ENCODE measurements at regions not wholly inside any gene's neighbourhood (a gene's known extent, or its start where the extent isn't known, plus 50 kb on each side); places are given as distances from the start of the nearest gene placed in this dataset.

DNA sequence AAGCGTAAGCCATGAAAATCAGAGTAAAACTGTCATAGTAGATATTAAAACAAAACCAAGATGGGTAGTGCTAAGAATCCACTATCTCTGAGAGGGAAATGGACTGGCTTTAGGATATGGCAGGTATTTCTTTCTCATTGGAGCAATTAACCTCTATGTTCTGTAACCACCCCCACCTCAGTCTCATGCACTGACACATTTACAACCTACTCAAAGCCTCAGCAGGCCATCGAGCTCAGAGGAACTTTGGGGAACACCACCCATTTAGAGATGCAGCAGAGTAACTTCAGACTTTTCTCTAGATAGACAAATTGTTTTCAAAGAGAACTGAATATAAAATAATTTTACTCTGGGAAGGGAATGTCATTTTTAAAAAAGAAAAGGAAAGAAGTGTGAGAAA lies 615.8 kb upstream of the ZFHX3 start:
- Histone ChIP-seq H3K4me3 (no peak overlapping the region), H3K27me3 (peaks cover 4% of the 10 kb centered on the region), H3K4me1 (no peaks in the 10 kb centered on the region), H3K36me3 (no peaks in the 10 kb centered on the region), H3K9me3 (no peaks in the 10 kb centered on the region), H3K27ac (no peak overlapping the region)
- TF ChIP-seq POLR2AphosphoS5 (IDR thresholded peaks at IDR 0.05) (no peak), EP300 (IDR thresholded peaks at IDR 0.05) (no peak), POLR2A (IDR thresholded peaks at IDR 0.05) (no peak)
- TF ChIP-seq, protein P1, sequence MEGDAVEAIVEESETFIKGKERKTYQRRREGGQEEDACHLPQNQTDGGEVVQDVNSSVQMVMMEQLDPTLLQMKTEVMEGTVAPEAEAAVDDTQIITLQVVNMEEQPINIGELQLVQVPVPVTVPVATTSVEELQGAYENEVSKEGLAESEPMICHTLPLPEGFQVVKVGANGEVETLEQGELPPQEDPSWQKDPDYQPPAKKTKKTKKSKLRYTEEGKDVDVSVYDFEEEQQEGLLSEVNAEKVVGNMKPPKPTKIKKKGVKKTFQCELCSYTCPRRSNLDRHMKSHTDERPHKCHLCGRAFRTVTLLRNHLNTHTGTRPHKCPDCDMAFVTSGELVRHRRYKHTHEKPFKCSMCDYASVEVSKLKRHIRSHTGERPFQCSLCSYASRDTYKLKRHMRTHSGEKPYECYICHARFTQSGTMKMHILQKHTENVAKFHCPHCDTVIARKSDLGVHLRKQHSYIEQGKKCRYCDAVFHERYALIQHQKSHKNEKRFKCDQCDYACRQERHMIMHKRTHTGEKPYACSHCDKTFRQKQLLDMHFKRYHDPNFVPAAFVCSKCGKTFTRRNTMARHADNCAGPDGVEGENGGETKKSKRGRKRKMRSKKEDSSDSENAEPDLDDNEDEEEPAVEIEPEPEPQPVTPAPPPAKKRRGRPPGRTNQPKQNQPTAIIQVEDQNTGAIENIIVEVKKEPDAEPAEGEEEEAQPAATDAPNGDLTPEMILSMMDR (IDR thresholded peaks at IDR 0.05), result no peak
- 56% methylated on average over 2 of the region's 2 CpGs for WGBS
- no peak for DNase-seq (ENCODE audit: low spot score in 2 of 2)

DNA sequence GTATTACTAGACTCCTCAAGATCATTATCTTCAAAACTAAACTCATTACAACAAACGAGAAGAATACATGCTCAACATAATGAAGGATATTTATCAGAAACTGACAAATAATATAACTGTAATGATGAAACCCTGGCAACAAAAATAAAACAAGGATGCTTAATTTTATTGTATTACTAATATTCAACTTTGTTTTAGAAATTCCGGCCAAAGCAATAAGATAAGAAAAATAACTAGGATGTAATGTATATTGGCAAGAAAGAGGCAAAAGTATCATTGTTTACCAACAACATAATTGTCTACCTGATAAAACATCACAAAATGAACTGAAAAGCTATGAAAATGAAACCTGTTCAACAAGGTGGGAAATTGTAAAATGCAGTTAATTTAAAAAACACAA lies 588.3 kb upstream of the ZFHX3 start:
- Histone ChIP-seq H3K27me3 (no peaks in the 10 kb centered on the region), H3K4me1 (no peaks in the 10 kb centered on the region), H3K9me3 (peaks cover 8% of the 10 kb centered on the region), H3K4me3 (no peak overlapping the region), H3K36me3 (no peaks in the 10 kb centered on the region), H3K27ac (no peak overlapping the region)
- WGBS, result 89% methylated on average over 2 of the region's 2 CpGs
- TF ChIP-seq, protein P1 (IDR thresholded peaks at IDR 0.05), result no peak
- no peak for DNase-seq (ENCODE audit: low spot score in 2 of 2)

DNA sequence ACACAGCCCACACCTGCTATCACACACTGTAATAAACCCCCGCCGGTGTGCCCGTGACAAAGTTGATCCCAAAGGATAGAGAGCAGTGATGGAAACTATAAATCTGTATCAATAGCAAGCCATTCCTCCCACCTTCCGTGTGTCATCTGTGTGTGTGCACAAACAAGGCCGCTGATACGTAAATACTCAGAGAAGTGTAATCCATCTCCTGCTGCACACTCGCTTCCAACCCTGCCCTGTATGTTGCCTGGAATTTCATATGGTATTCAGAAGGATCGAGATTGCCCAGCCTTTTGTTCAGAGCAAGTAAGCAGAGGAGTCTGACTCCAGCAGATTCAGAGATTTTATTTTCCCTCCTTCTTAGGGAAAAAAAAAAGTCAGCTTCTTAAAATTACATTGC lies 581.1 kb upstream of the ZFHX3 start:
- no peak for DNase-seq (ENCODE audit: low spot score in 2 of 2)
- Histone ChIP-seq H3K36me3 (no peaks in the 10 kb centered on the region), H3K27me3 (no peaks in the 10 kb centered on the region), H3K4me3 (no peak overlapping the region), H3K4me1 (no peaks in the 10 kb centered on the region), H3K9me3 (no peaks in the 10 kb centered on the region), H3K27ac (no peak overlapping the region)
- WGBS, result 85% methylated on average over 8 of the region's 8 CpGs
- no peak for TF ChIP-seq POLR2A (IDR thresholded peaks at IDR 0.05)
- no peak for TF ChIP-seq EP300 (IDR thresholded peaks at IDR 0.05)
- no peak for TF ChIP-seq POLR2AphosphoS5 (IDR thresholded peaks at IDR 0.05)
- TF ChIP-seq, protein P1 (IDR thresholded peaks at IDR 0.05), result no peak

DNA sequence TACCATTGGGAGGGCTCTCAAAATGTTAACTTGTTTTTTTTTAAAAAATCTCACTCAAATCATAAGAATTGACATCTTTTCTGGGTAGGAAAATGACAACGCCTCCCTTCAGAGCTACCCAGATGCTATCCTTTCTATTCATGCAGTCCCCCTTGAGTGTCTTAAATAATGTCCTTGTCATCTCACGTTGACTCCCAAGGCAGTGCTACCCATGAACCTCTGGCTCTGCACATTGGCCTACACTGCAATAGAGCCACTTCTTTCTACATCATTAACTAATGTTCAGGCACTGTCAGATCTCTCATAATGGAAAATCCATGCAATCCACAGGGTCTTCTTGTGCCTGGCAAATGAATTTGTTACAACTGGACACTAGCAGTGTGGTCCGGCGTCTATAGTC lies 569.8 kb upstream of the ZFHX3 start:
- peaks cover 12% of the 10 kb centered on the region for H3K27me3 ChIP-seq
- no peaks in the 10 kb centered on the region for H3K4me1 ChIP-seq
- no peaks in the 10 kb centered on the region for H3K9me3 ChIP-seq
- no peak for DNase-seq (ENCODE audit: low spot score in 2 of 2)
- no peaks in the 10 kb centered on the region for H3K36me3 ChIP-seq
- no peak overlapping the region for H3K27ac ChIP-seq
- TF ChIP-seq, protein P1 (IDR thresholded peaks at IDR 0.05), result no peak
- TF ChIP-seq POLR2A (IDR thresholded peaks at IDR 0.05) (no peak), EP300 (IDR thresholded peaks at IDR 0.05) (no peak), POLR2AphosphoS5 (IDR thresholded peaks at IDR 0.05) (no peak)
- WGBS, result 91% methylated on average over 4 of the region's 4 CpGs
- no peak overlapping the region for H3K4me3 ChIP-seq

DNA sequence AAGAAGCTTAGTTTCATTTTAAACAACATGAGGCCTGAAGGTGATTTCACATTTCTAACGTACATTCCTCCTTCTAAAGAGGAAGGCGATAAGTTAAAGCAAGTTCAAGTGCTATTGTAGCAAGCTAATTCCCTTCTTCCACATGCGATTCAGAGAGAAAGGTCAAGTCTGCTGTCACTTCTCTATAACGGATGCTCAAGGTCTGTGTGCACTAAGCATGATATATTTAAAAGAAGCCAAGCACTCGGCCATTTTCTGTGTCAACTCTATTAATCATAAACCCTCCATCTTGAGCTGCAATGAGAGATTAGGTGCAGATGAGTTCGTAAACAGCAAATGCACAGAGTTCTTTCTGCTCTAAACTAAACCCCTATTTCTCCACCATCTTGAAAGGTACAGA lies 568.8 kb upstream of the ZFHX3 start:
- TF ChIP-seq, protein P1 (IDR thresholded peaks at IDR 0.05), result no peak
- no peak for TF ChIP-seq POLR2A (IDR thresholded peaks at IDR 0.05)
- no peak for TF ChIP-seq POLR2AphosphoS5 (IDR thresholded peaks at IDR 0.05)
- TF ChIP-seq EP300 (IDR thresholded peaks at IDR 0.05), result no peak
- Histone ChIP-seq H3K4me1 (no peaks in the 10 kb centered on the region), H3K4me3 (no peak overlapping the region), H3K27me3 (peaks cover 12% of the 10 kb centered on the region), H3K27ac (no peak overlapping the region), H3K36me3 (no peaks in the 10 kb centered on the region), H3K9me3 (no peaks in the 10 kb centered on the region)
- 54% methylated on average over 6 of the region's 6 CpGs for WGBS
- DNase-seq (ENCODE audit: low spot score in 2 of 2), result no peak

Data from suprapubic skin (tissue), 4 donors.